ENCODE measurements at regions not wholly inside any gene's neighbourhood (a gene's known extent, or its start where the extent isn't known, plus 50 kb on each side); places are given as distances from the start of the nearest gene placed in this dataset.
"Not testable (repeated sequence)": the region's sequence is repeated elsewhere in the genome, so short reads cannot be mapped to it uniquely, and the experiment has no call there.

GRCh38 chr18:34480162-34480700 lies 229.9 kb upstream of the DTNA start:
- no peak for DNase-seq (ENCODE audit: low read depth)

- no peak for DNase-seq (ENCODE audit: low read depth)
These were observed 227.9 kb upstream of the DTNA start for GRCh38 chr18:34482204-34482603.

- DNase-seq (ENCODE audit: low read depth): no peak
These were observed 226.9 kb upstream of the DTNA start for GRCh38 chr18:34483198-34483597.

- DNase-seq (ENCODE audit: low read depth): no peak
These were observed 218.4 kb upstream of the DTNA start for GRCh38 chr18:34491719-34492118.

GRCh38 chr18:34492652-34493051 lies 217.4 kb upstream of the DTNA start:
- DNase-seq (ENCODE audit: low read depth): no peak

GRCh38 chr18:34493099-34493544 lies 217.0 kb upstream of the DTNA start:
- peak; percentile 63 for DNase-seq (ENCODE audit: low read depth)

- DNase-seq (ENCODE audit: low read depth): no peak
These were observed 216.3 kb upstream of the DTNA start for GRCh38 chr18:34493566-34494358.

GRCh38 chr18:34494359-34494696 lies 215.8 kb upstream of the DTNA start:
- no peak for DNase-seq (ENCODE audit: low read depth)

GRCh38 chr18:34495506-34495905 lies 214.6 kb upstream of the DTNA start:
- DNase-seq (ENCODE audit: low read depth): no peak

- no peak for DNase-seq (ENCODE audit: low read depth)
These were observed 208.5 kb upstream of the DTNA start for GRCh38 chr18:34501553-34501952.

GRCh38 chr18:34506198-34506597 lies 203.9 kb upstream of the DTNA start:
- no peak for DNase-seq (ENCODE audit: low read depth)

- no peak for DNase-seq (ENCODE audit: low read depth)
These were observed 200.9 kb upstream of the DTNA start for GRCh38 chr18:34509163-34509562.

GRCh38 chr18:34509879-34510586 lies 200.1 kb upstream of the DTNA start:
- no peak for DNase-seq (ENCODE audit: low read depth)

- no peak for DNase-seq (ENCODE audit: low read depth)
These were observed 199.2 kb upstream of the DTNA start for GRCh38 chr18:34510926-34511325.

GRCh38 chr18:34511435-34511834 lies 198.7 kb upstream of the DTNA start:
- no peak for DNase-seq (ENCODE audit: low read depth)

GRCh38 chr18:34511879-34512278 lies 198.2 kb upstream of the DTNA start:
- DNase-seq (ENCODE audit: low read depth): no peak

GRCh38 chr18:34514238-34514637 lies 195.9 kb upstream of the DTNA start:
- no peak for DNase-seq (ENCODE audit: low read depth)

GRCh38 chr18:34514957-34515356 lies 195.1 kb upstream of the DTNA start:
- no peak for DNase-seq (ENCODE audit: low read depth)

GRCh38 chr18:34516355-34516754 lies 193.7 kb upstream of the DTNA start:
- DNase-seq (ENCODE audit: low read depth): not testable (repeated sequence)

- DNase-seq (ENCODE audit: low read depth): not testable (repeated sequence)
These were observed 193.1 kb upstream of the DTNA start for GRCh38 chr18:34516996-34517395.

- no peak for DNase-seq (ENCODE audit: low read depth)
These were observed 189.1 kb upstream of the DTNA start for GRCh38 chr18:34521040-34521439.

- DNase-seq (ENCODE audit: low read depth): no peak
These were observed 187.5 kb upstream of the DTNA start for GRCh38 chr18:34522603-34523002.

GRCh38 chr18:34525244-34525643 lies 184.9 kb upstream of the DTNA start:
- no peak for DNase-seq (ENCODE audit: low read depth)
